ENCODE measurements at regions not wholly inside any gene's neighbourhood (a gene's known extent, or its start where the extent isn't known, plus 50 kb on each side); places are given as distances from the start of the nearest gene placed in this dataset.

DNA sequence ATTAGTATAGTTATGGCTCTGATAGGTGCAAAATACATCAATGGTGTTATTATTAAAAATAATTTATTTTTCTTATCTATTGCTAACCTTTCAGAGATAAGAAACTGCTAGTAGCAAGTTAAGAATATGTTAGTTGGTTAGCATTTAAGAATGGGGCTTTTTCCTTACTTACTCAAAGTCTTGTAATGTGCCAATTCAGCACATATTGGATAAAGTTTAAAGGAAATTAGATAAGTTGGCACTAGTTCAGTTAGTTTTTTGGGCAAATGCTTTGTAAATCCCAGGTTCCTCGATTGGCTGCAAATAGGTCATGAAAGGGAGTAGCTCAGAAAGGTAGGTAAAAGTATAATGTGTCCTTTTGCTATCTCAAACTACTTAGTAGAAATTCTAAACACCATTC, 2806.7 kb downstream of the PCDH9 start:
- H3F3A ChIP-seq (ENCODE audit: control insufficient read depth, insufficient read depth) = no peaks in the 10 kb centered on the region
- TF ChIP-seq, protein P1, sequence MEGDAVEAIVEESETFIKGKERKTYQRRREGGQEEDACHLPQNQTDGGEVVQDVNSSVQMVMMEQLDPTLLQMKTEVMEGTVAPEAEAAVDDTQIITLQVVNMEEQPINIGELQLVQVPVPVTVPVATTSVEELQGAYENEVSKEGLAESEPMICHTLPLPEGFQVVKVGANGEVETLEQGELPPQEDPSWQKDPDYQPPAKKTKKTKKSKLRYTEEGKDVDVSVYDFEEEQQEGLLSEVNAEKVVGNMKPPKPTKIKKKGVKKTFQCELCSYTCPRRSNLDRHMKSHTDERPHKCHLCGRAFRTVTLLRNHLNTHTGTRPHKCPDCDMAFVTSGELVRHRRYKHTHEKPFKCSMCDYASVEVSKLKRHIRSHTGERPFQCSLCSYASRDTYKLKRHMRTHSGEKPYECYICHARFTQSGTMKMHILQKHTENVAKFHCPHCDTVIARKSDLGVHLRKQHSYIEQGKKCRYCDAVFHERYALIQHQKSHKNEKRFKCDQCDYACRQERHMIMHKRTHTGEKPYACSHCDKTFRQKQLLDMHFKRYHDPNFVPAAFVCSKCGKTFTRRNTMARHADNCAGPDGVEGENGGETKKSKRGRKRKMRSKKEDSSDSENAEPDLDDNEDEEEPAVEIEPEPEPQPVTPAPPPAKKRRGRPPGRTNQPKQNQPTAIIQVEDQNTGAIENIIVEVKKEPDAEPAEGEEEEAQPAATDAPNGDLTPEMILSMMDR (IDR thresholded peaks at IDR 0.05; ENCODE audit: low read depth, low read length, poor library complexity, severe bottlenecking) = no peak
- TF ChIP-seq EZH2phosphoT487 (IDR thresholded peaks at IDR 0.05; ENCODE audit: borderline replicate concordance, low read length) = no peak
- no peak overlapping the region for H3K4me2 ChIP-seq (ENCODE audit: low read length)
- no peaks in the 10 kb centered on the region for H4K20me1 ChIP-seq (ENCODE audit: control insufficient read depth, insufficient read depth, low read depth, low read length)
- no peaks in the 10 kb centered on the region for H3K27me3 ChIP-seq (ENCODE audit: control insufficient read depth, low read length)
- H3K4me1 ChIP-seq (ENCODE audit: control insufficient read depth, low read length) = no peaks in the 10 kb centered on the region
- H3K36me3 ChIP-seq (ENCODE audit: control insufficient read depth, low read length) = no peaks in the 10 kb centered on the region
- no peak overlapping the region for H3K4me3 ChIP-seq (ENCODE audit: low read length)
- no peaks in the 10 kb centered on the region for H3K9me3 ChIP-seq (ENCODE audit: control insufficient read depth, insufficient read depth, low read length)
- H3K9me2 ChIP-seq (replicated peaks; ENCODE audit: control insufficient read depth, low read length) = no peaks in the 10 kb centered on the region
- H3K79me2 ChIP-seq (ENCODE audit: control insufficient read depth, low read length) = no peaks in the 10 kb centered on the region
- no peak overlapping the region for H3K27ac ChIP-seq (ENCODE audit: low read depth, low read length)

DNA sequence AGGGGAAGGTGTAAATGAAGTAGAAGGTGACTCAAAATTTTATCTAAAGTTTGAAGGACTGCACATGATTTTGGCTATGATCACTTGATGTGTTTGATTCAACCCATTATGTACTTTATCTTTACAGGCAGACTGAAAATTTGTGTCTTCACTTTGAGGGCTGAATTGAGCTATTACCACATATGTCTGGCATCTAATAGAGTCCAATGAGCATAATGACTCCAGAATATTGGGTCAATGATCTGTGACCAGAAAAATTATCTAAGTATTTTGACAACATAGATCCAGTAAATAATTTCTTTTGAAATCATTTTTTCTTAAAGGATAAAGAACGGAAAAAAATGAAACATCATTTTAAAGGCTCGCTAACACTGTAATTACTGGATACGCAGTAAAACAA, 2810.0 kb downstream of the PCDH9 start:
- no peaks in the 10 kb centered on the region for H3K27me3 ChIP-seq (ENCODE audit: control insufficient read depth, low read length)
- H3K36me3 ChIP-seq (ENCODE audit: control insufficient read depth, low read length) = no peaks in the 10 kb centered on the region
- H3K9me2 ChIP-seq (replicated peaks; ENCODE audit: control insufficient read depth, low read length) = no peaks in the 10 kb centered on the region
- H3K4me1 ChIP-seq (ENCODE audit: control insufficient read depth, low read length) = no peaks in the 10 kb centered on the region
- H3F3A ChIP-seq (ENCODE audit: control insufficient read depth, insufficient read depth) = no peaks in the 10 kb centered on the region
- no peaks in the 10 kb centered on the region for H3K9me3 ChIP-seq (ENCODE audit: control insufficient read depth, insufficient read depth, low read length)
- no peaks in the 10 kb centered on the region for H3K79me2 ChIP-seq (ENCODE audit: control insufficient read depth, low read length)
- H3K4me2 ChIP-seq (ENCODE audit: low read length) = no peak overlapping the region
- H3K4me3 ChIP-seq (ENCODE audit: low read length) = no peak overlapping the region
- TF ChIP-seq, protein P1 (IDR thresholded peaks at IDR 0.05; ENCODE audit: low read depth, low read length, poor library complexity, severe bottlenecking) = no peak
- no peak for TF ChIP-seq EZH2phosphoT487 (IDR thresholded peaks at IDR 0.05; ENCODE audit: borderline replicate concordance, low read length)
- no peak overlapping the region for H3K27ac ChIP-seq (ENCODE audit: low read depth, low read length)
- no peaks in the 10 kb centered on the region for H4K20me1 ChIP-seq (ENCODE audit: control insufficient read depth, insufficient read depth, low read depth, low read length)

DNA sequence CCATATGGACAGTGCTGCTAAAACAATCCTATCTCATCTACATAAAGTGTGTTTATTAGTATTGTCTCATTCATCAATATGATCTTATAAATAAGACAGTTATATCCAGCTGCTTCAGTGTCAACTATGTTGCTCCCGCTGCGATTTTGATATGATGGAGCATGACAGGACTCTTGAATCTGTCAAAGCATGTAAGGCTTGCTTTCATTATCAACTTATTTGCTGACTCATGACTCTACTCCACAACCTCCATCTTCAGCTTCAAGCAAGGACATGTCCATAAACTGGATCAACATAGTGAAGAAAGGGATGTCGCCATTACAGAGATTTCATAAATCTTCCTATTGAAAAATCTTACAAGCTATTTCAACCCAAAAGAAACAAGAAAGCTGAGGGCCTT, 2812.6 kb downstream of the PCDH9 start:
- H3K36me3 ChIP-seq (ENCODE audit: control insufficient read depth, low read length) = no peaks in the 10 kb centered on the region
- TF ChIP-seq, protein P1 (IDR thresholded peaks at IDR 0.05; ENCODE audit: low read depth, low read length, poor library complexity, severe bottlenecking) = no peak
- H4K20me1 ChIP-seq (ENCODE audit: control insufficient read depth, insufficient read depth, low read depth, low read length) = no peaks in the 10 kb centered on the region
- H3K4me2 ChIP-seq (ENCODE audit: low read length) = no peak overlapping the region
- H3K79me2 ChIP-seq (ENCODE audit: control insufficient read depth, low read length) = no peaks in the 10 kb centered on the region
- no peaks in the 10 kb centered on the region for H3K9me3 ChIP-seq (ENCODE audit: control insufficient read depth, insufficient read depth, low read length)
- no peaks in the 10 kb centered on the region for H3K27me3 ChIP-seq (ENCODE audit: control insufficient read depth, low read length)
- no peaks in the 10 kb centered on the region for H3F3A ChIP-seq (ENCODE audit: control insufficient read depth, insufficient read depth)
- no peak overlapping the region for H3K4me3 ChIP-seq (ENCODE audit: low read length)
- no peaks in the 10 kb centered on the region for H3K9me2 ChIP-seq (replicated peaks; ENCODE audit: control insufficient read depth, low read length)
- H3K27ac ChIP-seq (ENCODE audit: low read depth, low read length) = no peak overlapping the region
- H3K4me1 ChIP-seq (ENCODE audit: control insufficient read depth, low read length) = no peaks in the 10 kb centered on the region

DNA sequence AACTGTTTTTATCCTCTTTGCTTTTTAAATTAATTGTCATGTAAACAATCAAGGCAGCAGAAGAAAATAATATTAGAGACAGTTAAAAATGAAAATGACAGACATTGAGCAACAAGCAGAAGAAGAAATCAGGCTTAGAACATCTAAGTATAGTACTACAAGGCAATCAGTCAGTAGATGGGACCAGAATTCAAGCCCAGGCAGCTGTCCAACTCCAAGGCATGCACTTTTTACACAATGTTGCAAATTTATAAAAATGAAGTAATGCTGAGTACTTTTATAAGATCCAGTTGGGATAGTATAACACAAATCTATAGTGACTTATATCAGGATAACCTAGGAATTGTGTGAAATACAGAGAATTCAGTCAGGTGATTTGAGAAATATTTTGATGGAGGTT, 2815.8 kb downstream of the PCDH9 start:
- no peak for TF ChIP-seq EZH2phosphoT487 (IDR thresholded peaks at IDR 0.05; ENCODE audit: borderline replicate concordance, low read length)
- no peak overlapping the region for H3K4me2 ChIP-seq (ENCODE audit: low read length)
- H3K79me2 ChIP-seq (ENCODE audit: control insufficient read depth, low read length) = no peaks in the 10 kb centered on the region
- no peak overlapping the region for H3K27ac ChIP-seq (ENCODE audit: low read depth, low read length)
- H3K36me3 ChIP-seq (ENCODE audit: control insufficient read depth, low read length) = no peaks in the 10 kb centered on the region
- H3K9me2 ChIP-seq (replicated peaks; ENCODE audit: control insufficient read depth, low read length) = no peaks in the 10 kb centered on the region
- H3K27me3 ChIP-seq (ENCODE audit: control insufficient read depth, low read length) = no peaks in the 10 kb centered on the region
- no peak overlapping the region for H3K4me3 ChIP-seq (ENCODE audit: low read length)
- H3K9me3 ChIP-seq (ENCODE audit: control insufficient read depth, insufficient read depth, low read length) = no peaks in the 10 kb centered on the region
- H3F3A ChIP-seq (ENCODE audit: control insufficient read depth, insufficient read depth) = no peaks in the 10 kb centered on the region
- H4K20me1 ChIP-seq (ENCODE audit: control insufficient read depth, insufficient read depth, low read depth, low read length) = no peaks in the 10 kb centered on the region
- no peaks in the 10 kb centered on the region for H3K4me1 ChIP-seq (ENCODE audit: control insufficient read depth, low read length)
